Hepatocyte (in vitro differentiated cells): ENCODE measurements at regions not wholly inside any gene's neighbourhood (a gene's known extent, or its start where the extent isn't known, plus 50 kb on each side); places are given as distances from the start of the nearest gene placed in this dataset.

ENCODE experiments used
- EZH2 ChIP-seq: fragments of 200-600 bp; sonication (generic); IDR thresholded peaks from 2 replicates; pipeline ENCODE4 v1.6.1; 2016; ENCODE audit warnings: antibody characterized with exemption, mild to moderate bottlenecking, borderline replicate concordance
- TF ChIP-seq, protein P1 (sequence below): fragments of 200-600 bp; sonication (generic); IDR thresholded peaks from 2 replicates; pipeline ENCODE4 v1.5.1; 2016; ENCODE audit warnings: antibody characterized with exemption, mild to moderate bottlenecking; ENCODE audit not compliant: poor library complexity

DNA sequence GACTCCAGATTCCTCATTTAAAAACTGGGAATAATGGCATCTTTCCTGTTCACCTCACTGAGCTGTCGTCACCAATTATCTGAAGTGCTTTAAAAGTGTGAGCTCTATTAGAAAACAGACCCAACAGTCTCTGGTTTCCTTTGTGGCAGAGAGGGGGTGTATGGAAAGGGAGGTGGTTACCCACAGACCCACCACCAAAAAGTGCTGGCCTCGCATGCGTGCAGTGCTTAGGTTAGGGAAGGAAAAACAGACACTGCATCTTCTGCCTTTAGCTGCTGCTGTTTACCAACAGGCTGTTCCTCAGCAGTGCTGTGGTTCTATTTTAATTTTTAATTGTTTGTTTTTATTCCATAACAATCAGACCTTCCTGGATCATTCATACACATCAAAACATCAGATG lies 249.6 kb downstream of the PIK3R1 start:
- TF ChIP-seq, protein P1, sequence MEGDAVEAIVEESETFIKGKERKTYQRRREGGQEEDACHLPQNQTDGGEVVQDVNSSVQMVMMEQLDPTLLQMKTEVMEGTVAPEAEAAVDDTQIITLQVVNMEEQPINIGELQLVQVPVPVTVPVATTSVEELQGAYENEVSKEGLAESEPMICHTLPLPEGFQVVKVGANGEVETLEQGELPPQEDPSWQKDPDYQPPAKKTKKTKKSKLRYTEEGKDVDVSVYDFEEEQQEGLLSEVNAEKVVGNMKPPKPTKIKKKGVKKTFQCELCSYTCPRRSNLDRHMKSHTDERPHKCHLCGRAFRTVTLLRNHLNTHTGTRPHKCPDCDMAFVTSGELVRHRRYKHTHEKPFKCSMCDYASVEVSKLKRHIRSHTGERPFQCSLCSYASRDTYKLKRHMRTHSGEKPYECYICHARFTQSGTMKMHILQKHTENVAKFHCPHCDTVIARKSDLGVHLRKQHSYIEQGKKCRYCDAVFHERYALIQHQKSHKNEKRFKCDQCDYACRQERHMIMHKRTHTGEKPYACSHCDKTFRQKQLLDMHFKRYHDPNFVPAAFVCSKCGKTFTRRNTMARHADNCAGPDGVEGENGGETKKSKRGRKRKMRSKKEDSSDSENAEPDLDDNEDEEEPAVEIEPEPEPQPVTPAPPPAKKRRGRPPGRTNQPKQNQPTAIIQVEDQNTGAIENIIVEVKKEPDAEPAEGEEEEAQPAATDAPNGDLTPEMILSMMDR, result no peak
- TF ChIP-seq EZH2, result no peak
